Esophagus muscularis mucosa (tissue), 4 donors: ENCODE measurements at regions not wholly inside any gene's neighbourhood (a gene's known extent, or its start where the extent isn't known, plus 50 kb on each side); places are given as distances from the start of the nearest gene placed in this dataset.

ENCODE experiments used
- EP300 ChIP-seq: sonication (generic); formaldehyde crosslinking; IDR thresholded peaks from one replicate; pipeline ENCODE4 v1.6.1; 2017; ENCODE audit warnings: antibody characterized with exemption
- POLR2A ChIP-seq: fragments of 450-650 bp; IDR thresholded peaks from one replicate; pipeline ENCODE4 v1.6.1; 2017; ENCODE audit warnings: antibody characterized with exemption, moderate library complexity, mild to moderate bottlenecking, low read depth
- POLR2AphosphoS5 ChIP-seq, 2 donors: sonication (generic); formaldehyde crosslinking; IDR thresholded peaks; one replicate each; pipeline ENCODE4 v1.6.1; 2017; ENCODE audit warnings: antibody characterized with exemption in 2 of 2
- TF ChIP-seq, protein P1 (sequence below), 3 experiments: fragments of 200-600 bp in 2 of 3; fragments of 450-650 bp in 1 of 3; sonication (generic) in 2 of 3; IDR thresholded peaks; one replicate each; pipeline ENCODE4 v1.5.1; 2017 to 2019; ENCODE audit warnings: antibody characterized with exemption in 3 of 3, mild to moderate bottlenecking in 2 of 3, moderate library complexity in 1 of 3

GRCh38 chr1:228984646-228985631 is 249.7 kb downstream of the RHOU start:
- TF ChIP-seq POLR2A, result no peak
- TF ChIP-seq, protein P1, sequence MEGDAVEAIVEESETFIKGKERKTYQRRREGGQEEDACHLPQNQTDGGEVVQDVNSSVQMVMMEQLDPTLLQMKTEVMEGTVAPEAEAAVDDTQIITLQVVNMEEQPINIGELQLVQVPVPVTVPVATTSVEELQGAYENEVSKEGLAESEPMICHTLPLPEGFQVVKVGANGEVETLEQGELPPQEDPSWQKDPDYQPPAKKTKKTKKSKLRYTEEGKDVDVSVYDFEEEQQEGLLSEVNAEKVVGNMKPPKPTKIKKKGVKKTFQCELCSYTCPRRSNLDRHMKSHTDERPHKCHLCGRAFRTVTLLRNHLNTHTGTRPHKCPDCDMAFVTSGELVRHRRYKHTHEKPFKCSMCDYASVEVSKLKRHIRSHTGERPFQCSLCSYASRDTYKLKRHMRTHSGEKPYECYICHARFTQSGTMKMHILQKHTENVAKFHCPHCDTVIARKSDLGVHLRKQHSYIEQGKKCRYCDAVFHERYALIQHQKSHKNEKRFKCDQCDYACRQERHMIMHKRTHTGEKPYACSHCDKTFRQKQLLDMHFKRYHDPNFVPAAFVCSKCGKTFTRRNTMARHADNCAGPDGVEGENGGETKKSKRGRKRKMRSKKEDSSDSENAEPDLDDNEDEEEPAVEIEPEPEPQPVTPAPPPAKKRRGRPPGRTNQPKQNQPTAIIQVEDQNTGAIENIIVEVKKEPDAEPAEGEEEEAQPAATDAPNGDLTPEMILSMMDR (IDR thresholded peaks at IDR 0.05), result no peak
- TF ChIP-seq POLR2AphosphoS5 (IDR thresholded peaks at IDR 0.05), result no peak
- no peak for TF ChIP-seq EP300
